CD1c-positive myeloid dendritic cell (primary cell): ENCODE measurements at regions not wholly inside any gene's neighbourhood (a gene's known extent, or its start where the extent isn't known, plus 50 kb on each side); places are given as distances from the start of the nearest gene placed in this dataset.
"Not testable (repeated sequence)": the region's sequence is repeated elsewhere in the genome, so short reads cannot be mapped to it uniquely, and the experiment has no call there.

Experiments
- DNase-seq: peaks from one replicate; pipeline ENCODE4 v3.0.0-alpha.2; 2016; ENCODE audit errors: extremely low spot score

DNA sequence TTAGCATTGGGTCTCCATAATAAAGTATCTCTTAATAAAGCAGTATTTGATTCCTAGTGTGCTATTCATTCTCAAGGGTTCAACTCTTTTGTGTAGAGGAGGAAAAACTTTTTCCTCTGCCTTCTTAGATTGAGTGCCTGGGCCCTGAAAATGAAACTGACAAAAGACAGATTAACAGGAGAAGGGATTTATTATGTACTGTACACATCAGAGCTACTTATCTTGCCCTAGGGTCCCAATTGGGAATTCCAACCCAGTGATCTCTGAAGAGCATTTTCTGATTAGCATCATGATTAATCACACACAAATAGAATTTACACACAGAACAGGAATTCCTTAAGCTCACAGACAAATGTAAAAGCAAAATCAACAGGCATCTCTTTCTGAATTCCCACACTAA lies 128.9 kb downstream of the CD164 start:
- no peak for DNase-seq

DNA sequence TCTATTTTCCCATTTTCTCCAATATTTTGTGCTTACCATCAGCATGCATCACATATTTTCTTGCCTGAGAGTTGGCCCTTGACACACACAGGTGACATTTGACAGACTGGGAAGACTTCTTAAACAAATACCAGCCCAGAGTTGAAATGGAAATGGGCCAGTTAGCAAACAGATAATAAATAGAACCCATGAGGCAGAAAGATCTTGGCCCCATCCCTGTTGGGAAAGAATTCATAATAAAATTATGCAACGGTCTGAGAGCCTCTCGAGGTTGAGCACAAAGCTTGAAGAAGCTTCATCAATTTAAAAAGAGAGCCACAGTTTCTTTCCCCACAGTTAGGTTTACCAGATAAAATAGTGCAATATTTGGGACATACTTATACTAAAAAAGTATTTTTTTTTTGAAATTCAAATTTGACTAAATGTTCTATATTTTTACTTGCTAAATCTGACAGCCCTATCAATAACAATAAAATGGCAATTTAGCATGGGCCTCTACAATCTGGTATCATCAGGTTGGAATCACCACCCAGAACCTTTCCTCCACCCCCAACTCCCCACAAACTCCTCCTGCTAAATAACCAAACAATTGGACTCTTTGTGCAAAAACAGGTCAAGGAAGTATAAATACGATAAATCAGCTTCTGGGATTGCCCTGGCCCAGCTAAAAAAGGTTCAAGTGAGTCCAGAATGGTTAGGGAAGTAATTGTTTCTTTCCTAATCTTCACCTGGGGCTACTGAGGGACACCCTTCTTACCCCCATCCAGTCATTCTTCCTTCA lies 129.8 kb downstream of the CD164 start:
- DNase-seq, result no peak

DNA sequence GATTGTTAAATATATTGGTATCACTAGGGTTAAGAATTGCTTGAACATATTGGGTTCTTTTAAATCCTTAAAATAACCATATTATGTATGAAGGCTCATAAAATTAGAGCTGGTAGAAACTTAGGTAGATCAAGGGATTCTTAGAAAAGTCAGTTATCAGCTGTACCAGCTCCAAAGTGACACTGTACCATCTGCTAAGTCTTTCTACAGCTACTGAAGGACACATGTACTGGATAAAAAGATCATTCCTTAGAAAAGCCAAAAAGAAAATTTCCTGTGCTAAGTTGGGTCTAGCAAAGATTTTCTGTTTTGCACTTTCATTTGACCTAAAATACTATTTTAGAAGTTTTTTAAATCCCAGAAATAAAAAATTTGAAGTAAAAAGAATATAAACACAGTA lies 130.4 kb downstream of the CD164 start:
- no peak for DNase-seq

DNA sequence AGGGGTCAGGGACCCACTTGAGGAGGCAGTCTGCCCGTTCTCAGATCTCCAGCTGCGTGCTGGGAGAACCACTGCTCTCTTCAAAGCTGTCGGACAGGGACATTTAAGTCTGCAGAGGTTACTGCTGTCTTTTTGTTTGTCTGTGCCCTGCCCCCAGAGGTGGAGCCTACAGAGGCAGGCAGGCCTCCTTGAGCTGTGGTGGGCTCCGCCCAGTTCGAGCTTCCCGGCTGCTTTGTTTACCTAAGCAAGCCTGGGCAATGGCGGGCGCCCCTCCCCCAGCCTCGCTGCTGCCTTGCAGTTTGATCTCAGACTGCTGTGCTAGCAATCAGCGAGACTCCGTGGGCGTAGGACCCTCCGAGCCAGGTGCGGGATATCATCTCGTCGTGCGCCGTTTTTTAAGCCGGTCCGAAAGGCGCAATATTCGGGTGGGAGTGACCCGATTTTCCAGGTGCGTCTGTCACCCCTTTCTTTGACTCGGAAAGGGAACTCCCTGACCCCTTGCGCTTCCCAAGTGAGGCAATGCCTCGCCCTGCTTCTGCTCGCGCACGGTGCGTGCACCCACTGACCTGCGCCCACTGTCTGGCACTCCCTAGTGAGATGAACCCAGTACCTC lies 131.6 kb downstream of the CD164 start:
- not testable (repeated sequence) for DNase-seq

DNA sequence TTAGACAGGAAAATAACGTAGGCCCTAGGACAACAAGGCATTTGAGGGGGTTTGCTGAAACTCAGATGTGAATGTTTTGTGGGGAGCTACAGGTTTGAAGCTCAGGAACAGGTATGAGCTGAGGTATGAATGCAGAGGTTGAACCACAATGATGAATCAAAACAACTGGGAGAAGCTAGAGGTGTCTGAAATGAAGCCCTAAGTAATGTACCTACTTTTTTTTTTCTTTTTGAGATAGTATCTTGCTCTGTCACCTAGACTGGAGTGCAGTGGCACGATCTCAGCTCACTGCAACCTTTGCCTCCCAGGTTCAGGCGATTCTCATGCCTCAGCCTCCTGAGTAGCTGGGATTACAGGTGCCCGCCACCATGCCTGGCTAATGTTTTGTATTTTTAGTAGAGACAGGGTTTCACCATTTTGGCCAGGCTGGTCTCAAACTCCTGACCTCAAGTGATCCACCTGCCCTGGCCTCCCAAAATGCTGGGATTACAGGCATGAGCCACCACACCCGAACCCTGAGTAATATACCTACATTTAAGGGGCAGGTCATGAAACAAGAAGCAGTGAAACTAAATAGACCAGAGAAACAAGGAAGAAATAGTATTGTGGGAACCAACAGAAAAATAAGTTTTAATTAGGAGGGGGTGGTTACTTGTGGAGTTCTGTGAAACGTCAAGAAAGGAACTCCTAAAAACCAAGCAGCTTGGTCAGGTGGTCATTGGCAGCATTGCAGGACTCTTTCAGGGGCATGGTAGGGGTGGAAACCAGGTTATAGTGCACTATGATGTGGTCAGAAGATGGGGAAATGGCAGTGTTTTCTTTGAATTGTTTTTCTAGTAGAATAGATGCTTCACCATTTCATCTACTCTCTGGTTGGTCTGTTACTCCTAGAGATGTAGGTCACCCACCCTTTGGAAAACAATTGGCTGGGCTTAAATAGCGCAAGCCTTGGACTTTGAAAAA lies 138.1 kb downstream of the CD164 start:
- DNase-seq, result peak; percentile 23

DNA sequence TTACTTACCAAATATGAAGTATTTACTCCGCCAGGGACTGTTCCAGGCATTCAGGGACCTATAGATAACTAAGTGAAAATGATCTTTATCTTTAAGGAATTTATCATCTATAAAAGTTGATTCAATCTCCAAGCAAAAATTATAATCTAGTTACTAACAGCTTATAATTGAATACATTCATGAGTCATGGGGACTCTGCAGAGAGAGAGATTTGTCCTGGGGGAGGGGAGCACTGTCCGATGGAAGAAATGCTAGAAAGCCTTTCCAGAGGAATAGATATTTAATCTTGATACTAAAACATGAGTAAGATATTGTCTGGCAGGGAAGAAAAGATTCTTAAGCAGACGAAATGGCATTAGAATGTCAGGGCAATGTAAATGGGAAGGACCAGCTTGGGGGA lies 139.3 kb downstream of the CD164 start:
- no peak for DNase-seq

DNA sequence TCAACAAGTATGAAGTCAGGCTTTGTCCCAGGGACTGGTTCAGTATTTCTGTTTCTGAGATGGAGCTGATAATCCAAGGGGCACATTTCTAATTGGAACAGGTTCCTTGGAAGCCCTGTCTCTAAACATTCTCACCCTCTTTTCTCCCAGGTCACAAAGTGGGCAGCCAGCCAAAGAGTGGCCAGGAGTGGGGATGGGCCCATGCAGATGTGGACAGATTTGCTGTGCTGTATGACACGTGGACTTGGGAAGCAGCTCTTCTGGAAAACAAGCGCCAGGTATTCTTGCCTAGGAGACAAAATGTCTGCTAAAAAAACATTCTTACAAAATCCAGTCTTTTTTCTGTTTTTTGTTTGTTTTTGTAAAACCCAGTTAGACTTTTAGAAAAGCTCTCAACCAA lies 140.2 kb downstream of the CD164 start:
- no peak for DNase-seq

DNA sequence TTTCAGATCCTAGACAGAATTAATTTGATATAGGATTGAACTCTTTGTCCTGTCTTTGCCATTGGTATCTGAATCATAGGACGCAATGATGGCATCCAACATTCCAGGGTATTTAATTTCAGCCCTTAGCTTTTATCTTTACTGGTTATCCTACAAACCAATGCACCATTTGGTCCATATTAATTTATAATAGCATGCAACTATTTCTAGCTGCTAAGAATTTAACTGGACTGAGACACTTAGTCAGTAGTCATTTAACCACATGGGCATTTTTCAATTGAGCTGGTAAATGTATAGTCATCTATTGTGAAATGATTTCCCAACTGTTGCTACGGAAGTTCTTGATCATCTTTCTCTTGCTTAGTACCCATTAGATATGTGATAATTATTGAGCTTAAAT lies 141.1 kb downstream of the CD164 start:
- DNase-seq, result peak; percentile 83

DNA sequence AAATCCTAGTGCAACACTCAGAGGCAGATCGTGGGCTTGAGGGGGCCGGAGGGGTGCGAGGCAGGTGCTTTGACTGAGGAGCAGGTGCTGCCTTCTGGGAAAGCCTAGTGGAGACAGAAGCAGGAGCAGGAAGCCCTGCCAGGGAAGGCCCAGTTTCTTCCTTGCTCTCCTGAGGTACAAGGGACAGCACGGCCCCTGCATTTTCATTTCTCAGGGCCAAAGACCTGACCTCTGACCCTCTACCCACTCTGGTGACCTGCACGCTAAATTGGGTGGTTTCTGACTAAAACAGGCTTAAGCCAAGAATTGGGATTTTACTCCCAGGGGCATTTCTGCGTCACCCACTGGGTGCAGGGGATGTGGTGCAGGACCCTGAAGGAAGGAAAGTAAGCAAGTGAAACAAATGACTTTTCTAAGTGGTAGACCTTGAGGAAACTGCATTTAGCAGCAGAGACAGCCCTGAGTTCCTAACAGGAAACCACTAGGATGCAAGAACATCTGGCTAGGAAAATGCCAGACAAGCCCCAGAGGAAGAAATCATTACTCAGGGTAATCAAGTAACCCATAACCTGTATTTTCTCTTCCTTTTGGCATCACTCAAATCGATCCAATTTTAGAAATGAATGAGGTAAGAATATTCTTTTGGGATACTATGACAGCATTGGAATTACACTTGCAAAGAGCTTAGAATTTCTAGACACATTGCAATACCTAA lies 141.7 kb downstream of the CD164 start:
- peak; percentile 25 for DNase-seq

DNA sequence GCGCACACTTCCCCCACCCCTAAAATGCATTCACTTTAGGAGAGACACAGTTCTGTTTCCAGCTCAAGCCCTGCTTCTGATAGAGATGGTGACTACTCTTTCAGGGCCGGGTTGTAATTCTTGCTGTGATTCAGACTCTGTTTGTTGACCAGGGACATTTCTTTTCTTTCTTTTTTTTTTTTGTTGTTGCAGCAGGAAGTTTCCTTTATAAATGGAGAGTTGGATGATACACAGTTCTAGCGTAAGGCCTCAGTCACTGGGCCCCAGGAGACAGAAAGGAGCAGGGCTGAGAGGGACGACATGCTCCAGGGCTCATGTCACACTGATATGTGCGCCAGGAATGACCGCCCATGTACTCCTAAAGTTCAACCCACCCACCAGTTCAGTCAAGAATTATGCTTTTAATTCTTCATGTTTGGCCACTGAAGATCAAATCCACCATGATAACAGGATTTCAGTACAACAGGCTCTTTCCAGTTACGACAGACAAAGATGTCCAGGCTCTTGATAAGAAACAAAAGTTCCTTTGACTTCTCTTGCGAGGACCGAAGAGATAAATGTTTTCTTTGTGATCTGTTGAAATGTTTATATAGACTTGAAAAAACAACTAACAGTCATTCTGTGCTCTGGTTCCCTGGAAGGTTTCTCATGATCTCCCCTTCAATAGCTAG lies 142.5 kb downstream of the CD164 start:
- DNase-seq, result no peak

DNA sequence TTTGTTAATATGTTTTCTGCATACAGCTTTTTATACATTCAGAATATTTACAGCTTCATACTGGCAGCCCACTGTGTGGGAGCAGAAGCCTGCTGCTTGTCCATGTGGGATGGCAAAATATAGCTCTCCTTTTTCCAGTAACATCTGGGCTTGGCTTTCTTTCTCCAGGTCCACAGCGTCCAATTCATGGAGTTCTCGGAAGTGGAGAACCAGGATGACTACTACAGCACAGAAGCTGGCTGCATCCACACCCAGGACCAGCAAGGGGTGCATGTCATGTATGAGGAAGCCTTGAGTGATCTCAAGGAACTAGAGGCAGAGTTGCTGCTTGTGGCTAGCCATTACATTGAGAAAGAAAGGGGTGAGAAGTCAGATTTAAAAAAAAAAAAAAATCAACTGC lies 143.1 kb downstream of the CD164 start:
- DNase-seq, result peak; percentile 40

DNA sequence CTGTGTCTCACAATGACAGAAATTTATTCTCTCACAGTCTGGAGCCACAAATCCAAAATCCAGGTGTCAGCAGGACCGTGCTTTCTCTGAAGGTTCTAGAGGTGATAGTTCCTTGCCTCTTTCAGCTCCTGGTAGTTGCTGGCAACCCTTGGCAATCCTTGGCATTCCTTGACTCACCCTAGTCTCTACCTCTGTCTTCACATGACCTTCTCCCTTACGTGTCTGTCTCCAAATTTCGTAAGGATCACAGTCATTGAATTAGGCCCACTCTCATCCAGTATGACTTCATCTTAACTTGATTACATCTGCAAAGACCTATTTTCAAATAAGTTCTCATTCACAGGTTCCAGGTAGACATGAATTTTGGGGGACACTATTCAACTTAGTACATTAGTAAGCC lies 143.1 kb downstream of the CEP57L1 start:
- DNase-seq, result peak; percentile 42

DNA sequence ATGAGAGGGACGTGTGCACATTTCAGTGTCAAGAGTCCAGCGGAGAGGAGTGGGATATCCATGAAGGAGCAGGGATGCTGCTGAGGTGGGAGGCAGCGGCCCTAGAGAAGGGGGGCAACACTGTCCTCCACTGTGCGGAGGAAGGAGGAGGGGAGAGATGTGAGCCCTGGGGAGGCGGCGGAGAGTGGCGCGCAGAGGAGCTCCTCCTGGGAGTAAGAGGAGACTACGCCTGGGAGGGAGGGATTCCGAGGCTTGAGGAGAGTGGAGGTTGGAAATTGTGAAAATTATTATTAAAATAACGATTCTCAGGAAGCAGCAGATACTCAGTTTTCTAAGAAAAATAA lies 142.7 kb downstream of the CEP57L1 start:
- no peak for DNase-seq

DNA sequence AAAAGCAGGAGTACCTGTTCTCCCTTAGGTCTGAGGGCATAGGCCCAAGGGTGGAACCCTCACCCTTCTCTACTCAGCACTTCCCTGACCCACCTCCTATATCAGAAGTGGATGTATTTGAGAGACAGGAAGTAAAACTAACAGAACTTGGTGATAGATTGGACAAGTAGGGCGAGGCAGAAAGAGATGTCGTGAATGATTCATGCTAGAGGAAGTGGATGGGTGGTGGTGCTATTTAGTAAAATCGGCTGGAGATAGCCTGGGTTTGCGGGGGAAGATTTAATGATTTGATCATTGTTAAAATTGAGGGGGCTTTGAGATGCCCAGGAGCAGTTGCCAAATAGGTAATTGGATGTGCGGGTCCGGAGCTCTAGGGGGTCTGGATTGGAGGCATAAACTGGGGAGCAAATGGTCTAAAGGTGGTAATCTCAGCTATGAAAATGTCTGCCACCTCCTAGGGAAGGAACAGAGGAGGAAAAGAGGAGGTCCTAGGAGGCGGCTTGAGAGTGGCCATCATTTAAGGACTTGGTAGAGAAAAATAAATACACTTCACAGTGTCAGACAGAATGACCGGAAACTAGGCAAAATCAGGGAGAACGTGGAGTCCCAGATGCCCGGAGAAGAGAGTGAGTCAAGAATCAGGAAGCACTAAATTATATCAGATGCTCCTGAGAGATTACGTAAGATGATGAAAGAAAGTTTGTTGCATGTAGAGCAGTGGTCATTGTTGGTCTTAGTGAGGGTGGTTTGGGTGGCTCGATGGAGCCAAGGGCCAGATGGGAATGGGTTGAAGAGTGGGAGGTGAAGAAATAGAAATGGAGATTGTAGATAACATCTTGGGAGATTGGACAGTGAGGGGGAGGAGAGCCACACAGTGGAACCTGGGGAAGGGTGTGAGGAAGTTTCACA lies 142.0 kb downstream of the CEP57L1 start:
- DNase-seq, result peak; percentile 79

DNA sequence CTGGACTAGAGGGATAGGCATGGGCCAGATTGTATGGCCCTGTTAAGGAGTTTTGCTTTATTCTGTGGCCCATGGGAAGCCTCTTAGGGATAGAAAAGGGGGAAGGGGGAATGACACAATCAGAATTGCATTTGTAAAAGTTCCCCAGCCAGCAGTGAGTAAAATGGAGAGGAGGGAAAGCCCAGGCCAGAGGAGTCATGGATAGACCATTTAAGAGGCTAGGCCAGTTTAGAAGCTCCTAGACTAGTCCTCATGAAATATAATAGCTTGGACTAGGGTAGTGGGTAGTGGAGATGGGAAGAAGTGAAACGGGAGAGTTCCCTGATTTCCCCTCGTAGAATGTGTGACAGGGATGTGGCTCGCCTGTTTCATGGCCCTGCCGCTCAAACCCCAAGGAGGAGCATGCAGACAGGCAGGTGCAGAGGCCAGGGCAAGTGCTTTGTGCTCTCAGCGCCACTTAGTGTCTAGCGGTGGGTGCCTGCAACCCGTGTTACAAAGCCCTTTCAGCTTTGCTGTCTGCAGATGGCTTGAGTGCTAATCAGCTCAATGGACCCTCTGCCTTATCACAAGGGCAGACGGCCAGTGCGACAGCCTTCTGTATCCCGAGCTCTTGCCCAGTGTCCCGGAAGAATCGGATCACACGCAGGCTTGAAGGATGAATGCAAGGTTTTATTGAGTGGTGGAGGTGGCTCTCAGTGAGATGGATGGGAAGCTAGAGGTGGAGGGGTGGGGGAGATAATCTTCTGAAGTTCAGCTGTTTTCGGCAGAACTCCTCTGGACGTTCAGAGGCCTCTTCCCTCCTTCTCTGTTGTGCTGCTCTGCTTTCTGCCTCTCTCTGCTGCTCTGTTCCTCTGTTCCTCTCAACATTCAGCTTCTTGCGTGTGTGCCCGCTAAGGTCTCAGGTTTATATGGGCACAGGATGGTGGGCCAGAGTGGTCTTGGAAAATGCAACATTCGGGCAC lies 141.1 kb downstream of the CEP57L1 start:
- DNase-seq, result peak; percentile 20

DNA sequence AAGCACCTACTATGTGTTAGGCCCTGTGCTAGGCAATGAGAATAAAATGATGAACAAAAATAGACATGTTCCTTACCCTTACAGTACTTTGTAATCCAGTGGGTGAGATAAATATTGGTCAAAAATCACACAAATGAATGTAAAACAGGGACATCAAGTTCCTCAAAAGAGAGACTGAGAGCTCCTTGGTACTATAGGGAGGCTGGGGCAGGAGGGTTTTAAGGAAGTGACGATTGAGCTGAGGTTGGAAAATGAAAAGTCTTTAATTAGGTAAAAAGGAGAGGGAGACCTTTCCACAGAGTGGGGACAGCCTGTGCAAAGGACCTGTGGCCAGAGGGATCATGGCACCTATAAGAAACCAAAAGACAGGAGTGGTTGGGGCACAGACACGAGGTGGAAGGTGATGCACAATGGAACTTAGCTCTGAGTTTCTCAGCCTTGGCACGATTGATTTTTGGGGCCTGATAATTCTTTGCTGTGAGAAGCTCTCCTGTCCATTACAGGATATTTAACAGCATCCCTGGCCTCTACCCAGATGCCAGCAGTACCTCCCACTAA lies 140.3 kb downstream of the CEP57L1 start:
- peak; percentile 41 for DNase-seq

DNA sequence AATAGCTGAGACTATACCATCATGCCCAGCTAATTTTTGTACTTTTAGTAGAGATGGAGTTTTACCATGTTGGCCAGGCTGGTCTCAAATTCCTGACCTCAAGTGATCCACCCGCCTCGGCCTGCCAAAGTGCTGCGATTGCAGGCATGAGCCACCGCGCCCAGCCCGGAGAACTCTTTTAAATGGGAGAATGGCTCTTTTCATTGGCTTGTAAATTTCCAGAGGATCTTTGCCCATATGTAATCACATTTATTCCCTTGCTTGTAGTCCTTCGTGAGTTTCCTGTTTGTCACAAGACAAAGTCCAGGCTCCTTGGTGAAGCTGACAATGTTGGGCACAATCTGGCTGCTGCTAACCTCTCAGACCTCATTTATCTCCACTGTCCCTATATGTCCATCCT lies 135.1 kb downstream of the CEP57L1 start:
- no peak for DNase-seq

DNA sequence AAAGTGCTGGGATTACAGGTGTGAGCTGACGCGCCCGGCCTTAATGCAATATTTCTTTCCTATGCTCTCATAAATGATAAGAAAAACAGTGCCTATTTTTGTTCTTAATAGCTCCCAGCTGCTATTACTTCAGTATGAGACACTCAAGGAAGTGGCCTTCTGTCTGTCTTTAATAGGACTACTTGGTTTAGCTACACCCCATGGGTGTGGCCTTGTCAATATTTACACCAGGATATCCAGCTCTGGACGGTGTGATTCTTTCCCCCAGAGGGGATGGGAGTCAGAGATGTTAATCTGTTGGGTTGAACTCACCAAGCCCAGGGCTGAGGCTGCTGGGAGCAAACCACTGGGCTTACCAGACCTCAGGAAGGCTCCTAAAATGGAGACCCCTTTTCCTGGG lies 134.2 kb downstream of the CEP57L1 start:
- DNase-seq, result no peak

DNA sequence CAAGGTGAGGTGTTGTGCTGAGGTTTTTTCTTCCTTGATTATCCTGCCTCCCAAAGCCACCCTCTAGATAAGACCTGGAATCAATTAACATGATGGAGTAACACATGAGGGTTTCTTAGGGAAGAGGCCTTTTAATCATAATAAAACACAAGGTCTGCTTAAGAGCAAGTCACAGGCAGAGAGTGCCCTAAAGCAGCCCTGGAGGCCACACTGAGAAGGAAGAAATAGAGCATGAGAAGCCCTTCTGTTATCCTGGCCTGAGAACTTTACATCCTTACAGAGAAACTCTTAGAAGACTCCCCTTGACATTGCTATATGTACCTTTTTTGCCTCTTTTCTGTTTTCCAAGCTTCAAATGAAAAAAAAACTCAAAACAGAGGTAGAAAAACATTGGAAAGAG lies 132.3 kb downstream of the CEP57L1 start:
- DNase-seq, result no peak
